A549 (cell line): ENCODE measurements at regions not wholly inside any gene's neighbourhood (a gene's known extent, or its start where the extent isn't known, plus 50 kb on each side); places are given as distances from the start of the nearest gene placed in this dataset.
A peak's percentile ranks its signal among the peaks of the same experiment; 100 is the strongest.

Experiments
- ATAC-seq, 2 experiments: fragments of 200-7000 bp in 1 of 2; fragments of >200 bp in 1 of 2; cut with Nextera tagmentation in 1 of 2; cut with Tn5 transposase in 1 of 2; 3 replicates each; pipeline versions ENCODE4 v1.8.0 to v1.9.1; 2018 to 2020; ENCODE audit warnings: mild to moderate bottlenecking in 1 of 2, moderate library complexity in 1 of 2
- CTCF ChIA-PET: fragments of 300-600 bp; sonication (Branson Sonifier 250); formaldehyde crosslinking; extraction: SDS; loops from one replicate; lab custom pipeline; 2021; ENCODE audit warnings: antibody characterized with exemption, inconsistent platforms; lab: Yijun Ruan, JAX
- POLR2A ChIA-PET: fragments of 350-600 bp; formaldehyde crosslinking; extraction: SDS; loops from one replicate; lab custom pipeline; 2021; ENCODE audit warnings: antibody characterized with exemption, inconsistent platforms; lab: Yijun Ruan, JAX
- DNase-seq, 2 experiments: peaks; one replicate each; pipeline versions ENCODE4 v3.0.0 to v3.0.0-alpha.2; 2011 to 2016; ENCODE audit warnings: low read depth in 1 of 2, low spot score in 1 of 2
- FAIRE-seq: peaks from 2 replicates; lab custom pipeline; 2011; peaks lifted over from hg19 to GRCh38; lab: Jason Lieb, UNC
- H3K27ac ChIP-seq, 2 experiments: fragments of >200 bp; sonication (Bioruptor Twin); formaldehyde crosslinking; 3 replicates each; pipeline ENCODE4 v1.5.1; 2016 to 2017
- H3K4me1 ChIP-seq: fragments of >200 bp; sonication (Bioruptor Twin); formaldehyde crosslinking; 3 replicates; pipeline ENCODE4 v1.6.1; 2016
- H3K4me2 ChIP-seq: fragments of >200 bp; sonication (Bioruptor Twin); formaldehyde crosslinking; 3 replicates; pipeline ENCODE4 v1.6.1; 2016
- H3K4me3 ChIP-seq: fragments of >200 bp; sonication (Bioruptor Twin); formaldehyde crosslinking; 3 replicates; pipeline ENCODE4 v1.5.1; 2016
- H3K9me3 ChIP-seq: fragments of >200 bp; sonication (Bioruptor Twin); formaldehyde crosslinking; 3 replicates; pipeline ENCODE4 v1.6.1; 2016
- ATOH8 ChIP-seq: fragments of 250-450 bp; sonication (Bioruptor Pico); IDR thresholded peaks from 2 replicates; pipeline ENCODE4 v1.5.0; 2020; ENCODE audit warnings: low read depth, mild to moderate bottlenecking, moderate library complexity
- CBX2 ChIP-seq: fragments of 200-600 bp; sonication (generic); IDR thresholded peaks from 2 replicates; pipeline ENCODE4 v1.6.1; 2016; ENCODE audit warnings: low read depth, mild to moderate bottlenecking, borderline replicate concordance
- CBX8 ChIP-seq: fragments of 200-600 bp; sonication (generic); IDR thresholded peaks from 2 replicates; pipeline ENCODE4 v1.6.1; 2016
- CHD4 ChIP-seq: fragments of 200-600 bp; sonication (generic); IDR thresholded peaks from 2 replicates; pipeline ENCODE4 v1.6.1; 2016; ENCODE audit warnings: antibody characterized with exemption, mild to moderate bottlenecking, borderline replicate concordance
- EHF ChIP-seq: fragments of 250-450 bp; sonication (Bioruptor Pico); IDR thresholded peaks from 2 replicates; pipeline ENCODE4 v1.5.0; 2020; ENCODE audit warnings: mild to moderate bottlenecking
- ELK1 ChIP-seq: fragments of 150-350 bp; IDR thresholded peaks from 2 replicates; pipeline ENCODE4 v1.6.1; 2014; ENCODE audit warnings: low read depth, mild to moderate bottlenecking, low read length
- ESRRA ChIP-seq: fragments of 150-350 bp; IDR thresholded peaks from 2 replicates; pipeline ENCODE4 v1.6.1; 2014; ENCODE audit warnings: mild to moderate bottlenecking, low read length, borderline replicate concordance
- FOXS1 ChIP-seq: fragments of 250-450 bp; sonication (Bioruptor Pico); IDR thresholded peaks from 2 replicates; pipeline ENCODE4 v1.5.0; 2020; ENCODE audit warnings: mild to moderate bottlenecking, moderate library complexity
- GATA3 ChIP-seq: IDR thresholded peaks from 2 replicates; pipeline ENCODE4 v1.6.1; 2012; ENCODE audit warnings: borderline replicate concordance
- HOXB13 ChIP-seq: fragments of 250-450 bp; sonication (Bioruptor Pico); IDR thresholded peaks from 2 replicates; pipeline ENCODE4 v1.5.0; 2020; ENCODE audit warnings: low read depth, mild to moderate bottlenecking, moderate library complexity
- HOXB5 ChIP-seq: fragments of 250-450 bp; sonication (Bioruptor Pico); IDR thresholded peaks from 2 replicates; pipeline ENCODE4 v1.5.0; 2020; ENCODE audit warnings: mild to moderate bottlenecking, moderate library complexity
- JUN ChIP-seq, 2 experiments: fragments of >200 bp; sonication (Bioruptor Twin); formaldehyde crosslinking; IDR thresholded peaks; 2 replicates in 1 of 2; 3 replicates in 1 of 2; pipeline ENCODE4 v1.6.1; 2016 to 2017
- KDM1A ChIP-seq: fragments of 200-600 bp; sonication (generic); IDR thresholded peaks from 2 replicates; pipeline ENCODE4 v1.6.1; 2016; ENCODE audit warnings: low read depth, mild to moderate bottlenecking
- MAFK ChIP-seq: fragments of 450-650 bp; IDR thresholded peaks from 2 replicates; pipeline ENCODE4 v1.6.1; 2014; ENCODE audit not compliant: partially characterized antibody
- MAZ ChIP-seq: fragments of 150-350 bp; IDR thresholded peaks from 2 replicates; pipeline ENCODE4 v1.6.1; 2014; ENCODE audit warnings: antibody characterized with exemption, low read depth, low read length, borderline replicate concordance
- MYC ChIP-seq: IDR thresholded peaks from 2 replicates; pipeline ENCODE4 v1.6.1; 2012; ENCODE audit warnings: mild to moderate bottlenecking, inconsistent platforms, low read length, improper control_type of control experiment, borderline replicate concordance
- NFE2L2 ChIP-seq: fragments of 150-350 bp; conservative IDR thresholded peaks from 2 replicates; pipeline ENCODE4 v1.6.1; 2014; ENCODE audit warnings: low read length
- NR3C1 ChIP-seq: fragments of >200 bp; sonication (Bioruptor Twin); formaldehyde crosslinking; IDR thresholded peaks from 3 replicates; pipeline ENCODE4 v1.6.1; 2017
- RARB ChIP-seq: fragments of 250-450 bp; sonication (Bioruptor Pico); IDR thresholded peaks from 2 replicates; pipeline ENCODE4 v1.8.0; 2021; ENCODE audit warnings: mild to moderate bottlenecking, moderate library complexity
- RNF2 ChIP-seq: fragments of 200-600 bp; sonication (generic); IDR thresholded peaks from 2 replicates; pipeline ENCODE4 v1.6.1; 2016; ENCODE audit warnings: low read depth, mild to moderate bottlenecking, antibody characterized with exemption, moderate library complexity, borderline replicate concordance
- SMC3 ChIP-seq: fragments of >200 bp; sonication (Bioruptor Twin); formaldehyde crosslinking; IDR thresholded peaks from 3 replicates; pipeline ENCODE4 v1.6.1; 2018; ENCODE audit warnings: inconsistent platforms
- TFCP2L1 ChIP-seq: fragments of 250-450 bp; sonication (Bioruptor Pico); IDR thresholded peaks from 2 replicates; pipeline ENCODE4 v1.5.0; 2021; ENCODE audit warnings: mild to moderate bottlenecking
- ZNF302 ChIP-seq: fragments of 250-450 bp; sonication (Bioruptor Pico); IDR thresholded peaks from 2 replicates; pipeline ENCODE4 v1.9.0; 2021; ENCODE audit warnings: inconsistent platforms, mild to moderate bottlenecking, moderate library complexity
- ZSCAN20 ChIP-seq: fragments of 250-450 bp; sonication (Bioruptor Pico); IDR thresholded peaks from 2 replicates; pipeline ENCODE4 v1.8.0; 2022; ENCODE audit warnings: mild to moderate bottlenecking, moderate library complexity
- WGBS: methylation state at CpG from one replicate; pipeline ENCODE4 v1.1.6; 2017; ENCODE audit errors: missing lambda C conversion rate; 5-methylcytosine and 5-hydroxymethylcytosine counted together
- TF ChIP-seq, protein P1 (sequence below): IDR thresholded peaks from 2 replicates; pipeline ENCODE4 v1.6.1; 2012

DNA sequence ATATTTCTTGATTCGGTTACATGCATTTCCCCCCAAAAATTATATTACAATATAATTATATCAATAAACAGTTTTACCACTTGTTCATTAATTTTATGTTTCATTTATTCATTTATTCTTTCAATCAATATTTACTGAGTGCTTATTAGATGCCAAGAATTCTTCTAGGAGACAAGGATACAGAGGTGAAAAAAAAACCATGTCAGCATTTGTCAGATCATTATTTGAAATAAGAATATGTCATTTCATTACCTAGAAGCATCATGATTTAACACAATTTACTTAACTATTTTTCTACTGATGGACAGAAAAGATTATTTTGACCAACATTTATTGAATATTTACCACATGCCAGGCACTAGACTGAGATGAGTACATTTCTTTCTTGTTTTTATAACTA, 512.7 kb downstream of the LMO4 start:
- no peak for DNase-seq
- Histone ChIP-seq H3K4me3 (no peak overlapping the region), H3K4me1 (no peaks in the 10 kb centered on the region), H3K9me3 (no peaks in the 10 kb centered on the region), H3K4me2 (no peak overlapping the region), H3K27ac (no peak overlapping the region)
- ATAC-seq, result no peak
- ChIA-PET CTCF (no interaction called here), POLR2A (no interaction called here)
- FAIRE-seq, result no peak
- TF ChIP-seq MAFK (peak; percentile 33), GATA3 (no peak), CBX8 (no peak)
- WGBS, result 94% methylated on average over 1 of the region's 1 CpG

DNA sequence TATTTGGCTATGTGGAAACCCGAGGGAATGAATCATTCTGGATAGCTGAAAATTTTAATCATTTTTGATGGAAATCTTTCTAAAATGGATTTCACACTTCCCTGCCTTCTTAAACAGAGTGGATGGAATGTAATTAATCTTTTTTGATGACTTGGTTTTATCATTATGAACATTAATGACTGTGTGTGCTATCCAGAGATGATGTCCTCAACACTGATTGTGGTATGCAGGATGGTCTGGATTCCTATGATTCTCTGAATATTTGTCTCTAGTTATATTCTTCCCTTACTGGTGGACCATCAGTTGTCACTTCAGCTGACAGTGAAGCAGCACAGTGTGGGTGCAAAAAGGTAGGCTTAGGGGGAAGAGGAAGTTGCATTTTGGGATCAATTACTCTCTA, 513.5 kb downstream of the LMO4 start:
- ChIA-PET POLR2A (no interaction called here), CTCF (no interaction called here)
- FAIRE-seq, result no peak
- no peak for TF ChIP-seq ZSCAN20
- TF ChIP-seq CBX8, result no peak
- TF ChIP-seq JUN (IDR thresholded peaks at IDR 0.05), result no peak
- no peak for TF ChIP-seq ELK1
- TF ChIP-seq NR3C1, result no peak
- Histone ChIP-seq H3K9me3 (no peaks in the 10 kb centered on the region), H3K4me3 (no peak overlapping the region), H3K4me2 (no peak overlapping the region), H3K4me1 (no peaks in the 10 kb centered on the region), H3K27ac (no peak overlapping the region)
- DNase-seq, result no peak
- ATAC-seq, result no peak
- 48% methylated on average over 1 of the region's 1 CpG for WGBS

DNA sequence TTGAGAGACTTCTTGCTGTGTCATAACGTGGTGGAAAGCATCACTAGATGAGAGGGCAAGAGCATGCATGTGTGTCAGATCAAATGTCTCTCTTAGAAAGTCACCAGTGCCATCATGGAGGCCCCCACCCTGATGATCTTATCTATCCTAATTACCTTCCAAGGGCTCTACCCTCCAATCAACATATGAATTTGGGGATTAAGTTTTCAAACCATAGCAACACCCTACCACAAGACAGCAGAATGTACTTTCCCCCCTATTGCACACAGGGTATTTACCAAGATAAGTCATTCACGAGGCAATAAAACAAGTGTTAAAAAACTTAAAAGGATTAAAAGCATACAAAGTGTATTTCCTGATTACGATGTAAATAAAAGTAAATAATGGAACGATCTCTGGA, 515.6 kb downstream of the LMO4 start:
- 74% methylated on average over 4 of the region's 4 CpGs for WGBS
- ChIA-PET CTCF (no interaction called here), POLR2A (no interaction called here)
- no peak for FAIRE-seq
- Histone ChIP-seq H3K9me3 (no peaks in the 10 kb centered on the region), H3K4me1 (no peaks in the 10 kb centered on the region), H3K4me3 (no peak overlapping the region), H3K4me2 (no peak overlapping the region), H3K27ac (no peak overlapping the region)
- TF ChIP-seq CHD4, result no peak
- no peak for TF ChIP-seq CBX2
- TF ChIP-seq EHF (CRISPR knock-in tag), result no peak
- TF ChIP-seq SMC3, result no peak
- no peak for TF ChIP-seq CBX8
- TF ChIP-seq RNF2, result no peak
- TF ChIP-seq, protein P1, sequence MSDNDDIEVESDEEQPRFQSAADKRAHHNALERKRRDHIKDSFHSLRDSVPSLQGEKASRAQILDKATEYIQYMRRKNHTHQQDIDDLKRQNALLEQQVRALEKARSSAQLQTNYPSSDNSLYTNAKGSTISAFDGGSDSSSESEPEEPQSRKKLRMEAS, result no peak
- no peak for TF ChIP-seq HOXB13
- TF ChIP-seq RARB, result no peak
- no peak for TF ChIP-seq ZSCAN20
- no peak for TF ChIP-seq ESRRA
- no peak for TF ChIP-seq MAZ
- TF ChIP-seq ATOH8, result no peak
- no peak for TF ChIP-seq ZNF302 (CRISPR knock-in tag)
- no peak for DNase-seq
- no peak for ATAC-seq

DNA sequence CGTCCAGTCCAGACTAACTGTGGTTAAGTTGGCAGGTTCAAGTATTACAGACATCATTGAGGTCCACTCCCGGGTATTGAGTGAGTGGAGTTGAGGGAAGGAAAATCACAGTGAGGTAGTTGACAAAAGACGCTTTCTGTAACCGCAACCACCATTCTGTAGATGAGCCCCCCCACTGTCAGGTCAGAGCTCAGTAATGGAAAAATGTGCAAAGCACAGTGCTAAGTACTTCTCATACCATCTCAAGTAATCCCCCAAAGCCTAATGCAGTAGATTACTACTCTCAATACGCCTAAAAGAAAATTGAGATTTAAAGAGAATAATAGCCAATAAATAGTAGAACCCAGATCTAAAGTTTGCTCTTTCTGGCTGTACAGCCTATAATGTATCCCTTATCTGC, 522.8 kb downstream of the LMO4 start:
- 82% methylated on average over 5 of the region's 5 CpGs for WGBS
- CTCF ChIA-PET, result no interaction called here
- DNase-seq (no peak), ATAC-seq (no peak)
- no peaks in the 10 kb centered on the region for H3K4me1 ChIP-seq
- TF ChIP-seq KDM1A, result no peak
- no peak for TF ChIP-seq FOXS1
- TF ChIP-seq MYC, result no peak
- TF ChIP-seq ZNF302 (CRISPR knock-in tag), result no peak
- TF ChIP-seq MAZ, result no peak
- no peak for TF ChIP-seq TFCP2L1 (CRISPR knock-in tag)
- TF ChIP-seq NFE2L2, result no peak
- no peak for TF ChIP-seq JUN (IDR thresholded peaks at IDR 0.05)
- TF ChIP-seq HOXB5, result no peak
- no peak for TF ChIP-seq ATOH8
- TF ChIP-seq, all 56 proteins: peak for 0
- H3K9me3 ChIP-seq, result no peaks in the 10 kb centered on the region
- FAIRE-seq, result no peak
- H3K4me3 ChIP-seq, result no peak overlapping the region
- no peak overlapping the region for H3K4me2 ChIP-seq
- POLR2A ChIA-PET, result no interaction called here
- H3K27ac ChIP-seq, result no peak overlapping the region
